NOMO-1 treated with DMSO at 0.1 percent for 48 hours (cell line): ENCODE measurements at regions not wholly inside any gene's neighbourhood (a gene's known extent, or its start where the extent isn't known, plus 50 kb on each side); places are given as distances from the start of the nearest gene placed in this dataset.
"Not testable (repeated sequence)": the region's sequence is repeated elsewhere in the genome, so short reads cannot be mapped to it uniquely, and the experiment has no call there.

Experiments
- DNase-seq: peaks from one replicate; lab custom pipeline; 2025; ENCODE audit not compliant: unreplicated experiment; lab: John Stamatoyannopoulos, UW

DNA sequence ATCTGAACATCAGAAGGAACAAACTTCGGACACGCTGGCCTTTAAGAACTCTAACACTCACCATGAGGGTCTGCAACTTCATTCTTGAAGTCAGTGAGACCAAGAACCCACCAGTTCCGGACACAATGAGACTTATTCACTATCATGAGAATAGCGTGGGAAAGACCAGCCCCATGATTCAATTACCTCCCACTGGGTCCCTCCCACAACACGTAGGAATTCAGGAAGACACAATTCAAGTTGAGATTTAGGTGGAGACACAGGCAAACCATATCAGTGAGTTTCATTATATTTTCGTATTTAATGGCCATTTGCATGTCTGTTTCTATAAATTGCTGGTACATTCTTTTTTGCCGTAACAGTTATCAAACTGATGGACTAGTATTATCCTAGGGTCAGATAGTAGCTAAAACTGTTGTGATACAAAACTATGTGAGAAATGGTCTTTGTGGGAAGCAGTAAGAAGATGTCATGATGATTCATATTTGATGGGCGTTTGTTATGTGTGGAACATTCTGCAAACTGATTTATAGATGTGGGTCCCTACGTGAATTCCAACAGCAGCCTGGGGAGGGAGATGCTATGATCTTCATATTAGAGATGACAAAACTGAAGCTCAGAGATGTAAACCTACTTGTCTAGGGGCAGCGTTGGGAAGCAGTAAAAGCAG lies 282.4 kb upstream of the TMEM132C start:
- DNase-seq: no peak

- no peak for DNase-seq
Observed at GRCh38 chr12:127987199-127987901, 279.6 kb upstream of the TMEM132C start.

- no peak for DNase-seq
Observed at GRCh38 chr12:127991485-127991884, 275.5 kb upstream of the TMEM132C start.

DNA sequence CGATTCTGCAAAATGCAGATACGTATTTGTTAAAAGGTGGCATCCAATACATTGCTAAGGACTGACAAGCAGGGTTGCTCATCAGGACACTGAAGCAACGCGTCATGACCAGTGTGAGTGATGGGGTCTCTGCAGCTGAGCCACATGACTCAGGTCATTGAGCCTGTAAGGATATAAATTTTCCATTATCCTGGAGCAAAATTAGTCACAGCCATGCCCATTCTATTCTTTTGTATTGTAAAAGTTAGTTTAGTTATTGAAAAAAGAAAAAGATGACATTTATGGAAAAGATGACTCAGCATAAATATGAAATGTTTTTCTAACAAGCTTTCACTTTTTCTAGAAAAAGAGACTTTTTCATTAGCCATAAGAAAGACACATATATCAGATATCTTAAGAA lies 268.0 kb upstream of the TMEM132C start:
- DNase-seq: no peak

- no peak for DNase-seq
Observed at GRCh38 chr12:128004383-128004938, 262.5 kb upstream of the TMEM132C start.

DNA sequence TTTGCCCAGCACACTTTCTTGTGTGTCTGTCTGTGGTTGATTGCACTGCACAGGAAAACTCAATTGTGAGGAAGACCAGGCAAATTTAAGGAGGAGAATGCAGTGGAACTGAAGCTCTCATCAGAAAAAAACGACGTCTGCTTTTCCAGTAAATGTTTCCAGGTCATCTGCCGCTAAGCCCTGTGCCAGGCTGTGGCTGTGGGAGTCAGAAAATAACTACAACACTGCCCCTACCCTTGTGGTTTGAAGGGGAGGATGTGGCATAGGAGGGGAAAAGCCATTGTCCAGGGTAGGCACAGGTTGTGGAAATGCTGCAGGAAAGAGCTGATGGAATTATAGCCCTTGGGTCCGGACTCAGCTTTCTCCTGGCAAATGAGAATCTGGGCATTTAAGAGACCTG lies 259.7 kb upstream of the TMEM132C start:
- no peak for DNase-seq

GRCh38 chr12:128008341-128008740 lies 258.6 kb upstream of the TMEM132C start:
- no peak for DNase-seq

DNA sequence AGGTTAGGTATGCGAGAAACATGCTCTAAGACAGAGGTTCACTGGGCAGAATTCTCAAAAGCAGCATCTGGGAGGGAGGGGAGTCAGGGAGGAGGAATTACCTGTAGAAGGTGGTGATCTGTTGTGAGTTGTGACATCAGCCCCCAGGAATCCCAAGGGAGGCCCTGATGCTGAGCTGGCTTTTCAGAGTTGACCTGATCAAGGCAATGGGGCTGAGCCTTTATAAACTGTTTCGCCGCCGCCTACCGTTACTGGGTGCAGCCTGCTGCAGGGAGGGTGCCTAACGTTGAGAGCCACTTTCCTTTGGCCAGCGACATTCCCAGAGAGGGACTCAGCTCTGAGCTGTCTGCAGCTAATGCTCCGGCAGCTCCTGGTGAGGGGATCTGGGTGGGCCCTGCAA lies 257.9 kb upstream of the TMEM132C start:
- DNase-seq: no peak

- DNase-seq: no peak
Observed at GRCh38 chr12:128012110-128012509, 254.9 kb upstream of the TMEM132C start.

GRCh38 chr12:128015276-128015675 lies 251.7 kb upstream of the TMEM132C start:
- DNase-seq: no peak

DNA sequence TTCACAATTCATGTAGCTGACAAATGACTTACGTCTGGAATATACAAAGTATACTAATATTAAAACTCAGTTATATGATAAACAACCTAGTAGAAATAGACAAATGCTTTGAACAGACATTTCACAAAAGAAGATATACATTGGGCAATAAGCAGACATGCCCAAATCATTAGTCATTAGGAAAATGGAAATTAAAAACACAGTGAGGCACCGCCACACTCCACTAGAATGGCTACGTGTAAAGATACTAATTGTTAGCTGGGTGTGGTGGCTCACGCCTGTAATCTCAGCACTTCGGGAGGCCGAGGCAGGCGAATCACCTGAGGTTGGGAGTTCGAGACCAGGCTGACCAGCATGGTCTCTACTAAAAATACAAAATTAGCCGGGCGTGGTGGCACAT lies 248.9 kb upstream of the TMEM132C start:
- DNase-seq: no peak

DNA sequence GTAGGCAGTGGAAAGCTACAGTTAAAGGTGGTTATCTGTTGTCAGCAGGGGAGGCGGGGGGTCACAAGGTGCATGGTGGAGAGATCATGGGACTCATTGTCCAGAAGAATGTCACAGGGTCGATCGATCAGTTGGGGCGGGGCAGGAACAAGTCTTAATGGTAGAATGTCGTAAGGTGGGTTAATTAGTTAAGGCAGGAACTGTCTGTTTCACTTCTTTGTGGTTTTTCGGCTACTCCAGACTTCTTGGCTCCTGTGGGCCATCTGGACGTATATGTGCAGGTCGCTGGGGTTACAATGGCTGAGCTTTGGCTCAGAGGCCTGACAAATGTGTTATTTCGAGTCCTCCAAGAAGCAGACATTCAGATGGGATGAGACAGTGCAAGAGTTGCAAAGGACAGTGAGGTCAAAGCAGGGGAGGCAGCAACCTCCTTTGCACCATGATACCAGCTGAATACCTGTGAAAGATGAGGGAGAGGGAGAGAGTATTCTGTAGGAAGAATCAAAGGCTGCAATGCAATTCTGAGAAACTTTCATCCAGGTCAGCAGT lies 246.9 kb upstream of the TMEM132C start:
- DNase-seq: no peak

- no peak for DNase-seq
Observed at GRCh38 chr12:128021561-128021960, 245.4 kb upstream of the TMEM132C start.

DNA sequence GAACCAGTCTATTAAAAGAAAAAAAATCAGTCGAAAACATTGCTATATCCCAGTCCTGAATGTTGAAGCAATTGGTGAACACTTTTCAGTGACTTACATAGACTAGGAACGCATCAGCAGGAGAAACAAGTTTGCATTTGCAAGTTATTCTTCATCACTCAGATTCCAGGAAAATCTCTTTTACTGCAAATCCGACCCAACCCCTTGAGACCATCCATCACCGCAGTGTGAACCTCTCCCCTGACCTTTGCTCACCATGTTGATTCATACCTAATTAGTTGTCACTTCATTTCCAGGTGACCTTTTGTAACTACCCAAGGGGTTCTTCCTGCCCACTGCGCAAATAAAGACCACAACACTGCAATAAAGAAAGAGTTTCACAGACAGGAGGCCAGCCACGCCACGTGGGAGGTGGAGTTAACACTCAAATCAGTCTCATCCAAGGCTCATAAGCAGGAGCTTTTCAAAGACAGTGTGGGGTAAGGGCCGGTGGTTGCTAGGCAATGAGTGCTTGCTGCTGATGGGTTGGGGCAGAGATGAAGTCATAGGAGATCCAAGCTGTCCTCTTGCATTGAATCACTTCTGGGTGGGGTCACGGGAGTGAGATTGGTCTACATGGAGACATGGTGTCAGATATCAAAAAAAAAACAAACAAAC lies 241.3 kb upstream of the TMEM132C start:
- DNase-seq: no peak

GRCh38 chr12:128026696-128027574 lies 240.0 kb upstream of the TMEM132C start:
- DNase-seq: no peak

DNA sequence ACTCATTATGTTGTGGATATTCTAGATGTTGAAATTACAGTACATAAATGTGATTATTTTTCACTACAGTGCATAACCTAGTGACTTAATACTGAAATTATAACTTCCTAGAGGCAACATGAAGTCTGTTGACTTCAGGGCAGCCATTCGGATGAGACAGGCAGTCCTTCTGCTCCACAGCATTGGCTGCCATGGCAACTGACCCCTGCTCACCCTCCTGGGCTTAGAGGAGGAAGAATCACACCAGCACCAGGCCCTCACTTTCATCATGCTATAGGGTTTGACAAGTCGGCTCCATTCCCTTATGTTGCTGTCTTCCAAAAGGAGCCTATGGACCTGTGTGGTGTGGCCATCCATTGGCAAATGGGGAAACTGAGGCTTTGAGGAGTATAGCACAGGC lies 233.5 kb upstream of the TMEM132C start:
- DNase-seq: no peak

DNA sequence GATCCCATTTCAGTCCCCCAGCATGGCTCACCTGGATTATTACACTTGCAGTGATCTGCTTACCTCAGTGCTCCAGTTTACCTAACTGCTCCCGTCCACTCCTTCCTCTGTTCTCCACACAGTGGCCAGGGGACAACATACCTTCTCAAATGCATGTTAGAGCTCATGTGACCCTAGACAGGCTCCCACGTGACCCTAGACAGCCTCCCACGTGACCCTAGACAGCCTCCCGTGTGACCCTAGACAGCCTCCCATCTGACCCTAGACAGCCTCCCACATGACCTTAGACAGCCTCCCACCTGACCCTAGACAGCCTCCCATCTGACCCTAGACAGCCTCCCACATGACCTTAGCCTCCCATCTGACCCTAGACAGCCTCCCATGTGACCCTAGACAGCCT lies 226.0 kb upstream of the TMEM132C start:
- DNase-seq: no peak

DNA sequence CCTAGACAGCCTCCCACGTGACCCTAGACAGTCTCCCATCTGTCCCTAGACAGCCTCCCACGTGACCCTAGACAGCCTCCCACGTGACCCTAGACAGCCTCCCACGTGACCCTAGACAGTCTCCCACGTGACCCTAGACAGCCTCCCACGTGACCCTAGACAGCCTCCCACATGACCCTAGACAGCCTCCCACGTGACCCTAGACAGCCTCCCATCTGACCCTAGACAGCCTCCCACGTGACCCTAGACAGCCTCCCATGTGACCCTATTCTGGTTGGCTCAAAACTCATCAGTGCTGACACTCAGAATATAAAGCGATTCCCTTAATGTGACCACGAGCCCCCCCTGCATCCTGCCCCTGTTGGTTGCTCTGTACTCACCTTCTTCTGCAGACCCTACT lies 224.7 kb upstream of the TMEM132C start:
- not testable (repeated sequence) for DNase-seq

GRCh38 chr12:128042825-128043224 lies 224.1 kb upstream of the TMEM132C start:
- DNase-seq: no peak

GRCh38 chr12:128043317-128043716 lies 223.7 kb upstream of the TMEM132C start:
- DNase-seq: no peak
